ENCODE measurements at regions not wholly inside any gene's neighbourhood (a gene's known extent, or its start where the extent isn't known, plus 50 kb on each side); places are given as distances from the start of the nearest gene placed in this dataset.

DNA sequence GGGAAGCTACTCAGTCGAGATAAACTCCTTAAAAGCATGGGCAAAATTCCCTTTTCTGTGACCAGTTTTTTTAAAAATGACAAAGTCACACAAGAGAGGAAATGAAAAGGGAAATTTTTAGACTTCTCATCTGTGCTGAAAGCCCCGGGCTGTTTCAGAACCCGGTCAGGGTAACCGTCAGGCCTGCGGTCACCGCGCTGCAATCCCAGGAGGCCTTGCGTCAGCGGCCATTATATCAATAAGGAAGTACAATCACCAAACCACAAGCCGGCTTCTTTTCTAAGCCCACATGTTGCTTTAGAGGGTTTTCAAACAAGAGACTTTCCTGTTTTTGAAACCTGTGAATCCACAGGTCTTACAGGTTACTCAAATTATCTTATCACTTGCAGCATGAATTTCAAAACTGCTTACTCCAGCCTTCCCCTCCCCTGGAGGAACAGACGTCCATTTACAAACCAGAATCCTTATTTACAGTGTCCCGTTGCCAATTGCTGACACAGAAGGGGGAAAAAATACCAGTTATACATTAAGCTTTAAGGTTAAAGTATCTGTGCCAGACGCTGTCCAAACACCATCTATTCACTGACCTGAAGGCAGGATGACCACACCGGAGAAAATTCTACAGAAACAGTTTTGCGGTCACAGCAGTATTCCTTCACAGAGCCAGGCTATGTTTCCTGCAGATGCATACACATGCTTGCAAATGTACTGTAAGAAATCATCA, 165.3 kb downstream of the TOMM20 start:
- TF ChIP-seq TAF1 (IDR thresholded peaks at IDR 0.05; ENCODE audit: low read depth) (no peak), POLR2AphosphoS5 (IDR thresholded peaks at IDR 0.05) (no peak)

GRCh38 chr1:234962340-234962989, 166.2 kb downstream of the TOMM20 start:
- Histone ChIP-seq H3K9ac (ENCODE audit: low read length) (no peak overlapping the region), H3K4me3 (ENCODE audit: low read length) (no peak overlapping the region), H3K9me3 (ENCODE audit: low read length) (no peaks in the 10 kb centered on the region), H3K27ac (ENCODE audit: low read length) (no peak overlapping the region), H3K36me3 (ENCODE audit: insufficient read depth, low read length) (no peaks in the 10 kb centered on the region), H3F3A (ENCODE audit: insufficient read depth, low read length, poor library complexity, severe bottlenecking) (no peaks in the 10 kb centered on the region), H3K79me2 (replicated peaks; ENCODE audit: insufficient read depth, low read length) (no peaks in the 10 kb centered on the region), H2AFZ (ENCODE audit: low read depth, low read length) (no peak overlapping the region), H4K20me1 (ENCODE audit: insufficient read depth) (no peaks in the 10 kb centered on the region), H3K9me2 (ENCODE audit: insufficient read depth, low read length) (no peaks in the 10 kb centered on the region), H3K4me2 (ENCODE audit: low read length) (no peak overlapping the region), H3K27me3 (ENCODE audit: insufficient read depth, low read depth, low read length) (no peaks in the 10 kb centered on the region)
- TF ChIP-seq EZH2 (IDR thresholded peaks at IDR 0.05; ENCODE audit: borderline replicate concordance, insufficient read depth, low read length, poor library complexity, severe bottlenecking) (no peak), EP300 (conservative IDR thresholded peaks at IDR 0.05; ENCODE audit: poor library complexity, severe bottlenecking) (no peak), CTCF (IDR thresholded peaks at IDR 0.05; ENCODE audit: poor library complexity, severe bottlenecking) (no peak), POLR2AphosphoS5 (IDR thresholded peaks at IDR 0.05) (no peak), TAF1 (IDR thresholded peaks at IDR 0.05; ENCODE audit: low read depth) (no peak), MXI1 (conservative IDR thresholded peaks at IDR 0.05; ENCODE audit: poor library complexity, severe bottlenecking) (no peak), RAD21 (conservative IDR thresholded peaks at IDR 0.05) (no peak), SMC3 (conservative IDR thresholded peaks at IDR 0.05; ENCODE audit: poor library complexity) (no peak)
- TF ChIP-seq, protein P1, sequence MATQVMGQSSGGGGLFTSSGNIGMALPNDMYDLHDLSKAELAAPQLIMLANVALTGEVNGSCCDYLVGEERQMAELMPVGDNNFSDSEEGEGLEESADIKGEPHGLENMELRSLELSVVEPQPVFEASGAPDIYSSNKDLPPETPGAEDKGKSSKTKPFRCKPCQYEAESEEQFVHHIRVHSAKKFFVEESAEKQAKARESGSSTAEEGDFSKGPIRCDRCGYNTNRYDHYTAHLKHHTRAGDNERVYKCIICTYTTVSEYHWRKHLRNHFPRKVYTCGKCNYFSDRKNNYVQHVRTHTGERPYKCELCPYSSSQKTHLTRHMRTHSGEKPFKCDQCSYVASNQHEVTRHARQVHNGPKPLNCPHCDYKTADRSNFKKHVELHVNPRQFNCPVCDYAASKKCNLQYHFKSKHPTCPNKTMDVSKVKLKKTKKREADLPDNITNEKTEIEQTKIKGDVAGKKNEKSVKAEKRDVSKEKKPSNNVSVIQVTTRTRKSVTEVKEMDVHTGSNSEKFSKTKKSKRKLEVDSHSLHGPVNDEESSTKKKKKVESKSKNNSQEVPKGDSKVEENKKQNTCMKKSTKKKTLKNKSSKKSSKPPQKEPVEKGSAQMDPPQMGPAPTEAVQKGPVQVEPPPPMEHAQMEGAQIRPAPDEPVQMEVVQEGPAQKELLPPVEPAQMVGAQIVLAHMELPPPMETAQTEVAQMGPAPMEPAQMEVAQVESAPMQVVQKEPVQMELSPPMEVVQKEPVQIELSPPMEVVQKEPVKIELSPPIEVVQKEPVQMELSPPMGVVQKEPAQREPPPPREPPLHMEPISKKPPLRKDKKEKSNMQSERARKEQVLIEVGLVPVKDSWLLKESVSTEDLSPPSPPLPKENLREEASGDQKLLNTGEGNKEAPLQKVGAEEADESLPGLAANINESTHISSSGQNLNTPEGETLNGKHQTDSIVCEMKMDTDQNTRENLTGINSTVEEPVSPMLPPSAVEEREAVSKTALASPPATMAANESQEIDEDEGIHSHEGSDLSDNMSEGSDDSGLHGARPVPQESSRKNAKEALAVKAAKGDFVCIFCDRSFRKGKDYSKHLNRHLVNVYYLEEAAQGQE (IDR thresholded peaks at IDR 0.05; ENCODE audit: borderline replicate concordance), result no peak

More for the DNA sequence above, 165.3 kb downstream of the TOMM20 start:
- Histone ChIP-seq H3K27ac (ENCODE audit: low read length) (no peak overlapping the region), H3K4me3 (ENCODE audit: low read length) (no peak overlapping the region), H3K27me3 (ENCODE audit: insufficient read depth, low read depth, low read length) (no peaks in the 10 kb centered on the region), H3K9me2 (ENCODE audit: insufficient read depth, low read length) (no peaks in the 10 kb centered on the region), H3K9me3 (ENCODE audit: low read length) (no peaks in the 10 kb centered on the region), H3K9ac (ENCODE audit: low read length) (no peak overlapping the region), H3K4me2 (ENCODE audit: low read length) (no peak overlapping the region), H3K79me2 (replicated peaks; ENCODE audit: insufficient read depth, low read length) (no peaks in the 10 kb centered on the region), H3F3A (ENCODE audit: insufficient read depth, low read length, poor library complexity, severe bottlenecking) (no peaks in the 10 kb centered on the region), H2AFZ (ENCODE audit: low read depth, low read length) (no peak overlapping the region), H3K36me3 (ENCODE audit: insufficient read depth, low read length) (no peaks in the 10 kb centered on the region), H4K20me1 (ENCODE audit: insufficient read depth) (no peaks in the 10 kb centered on the region)

Measured in neural cell (in vitro differentiated cells).